ENCODE measurements at regions not wholly inside any gene's neighbourhood (a gene's known extent, or its start where the extent isn't known, plus 50 kb on each side); places are given as distances from the start of the nearest gene placed in this dataset.

GRCh38 chr3:144455841-144456440 lies 484.3 kb downstream of the DIPK2A start:
- ATAC-seq, result no peak

GRCh38 chr3:144457758-144458157 lies 486.1 kb downstream of the DIPK2A start:
- H3K4me1 ChIP-seq, result no peaks in the 10 kb centered on the region
- TF ChIP-seq CTCF (IDR thresholded peaks at IDR 0.05), result no peak
- no peak for TF ChIP-seq POLR2A (IDR thresholded peaks at IDR 0.05)
- H3K27ac ChIP-seq, result no peak overlapping the region
- no peak overlapping the region for H3K4me3 ChIP-seq
- intact Hi-C loops (cut with DNase I), result no loop called here
- ATAC-seq (no peak), DNase-seq (no peak)
- no peaks in the 10 kb centered on the region for H3K9me3 ChIP-seq
- no peaks in the 10 kb centered on the region for H3K27me3 ChIP-seq
- no peaks in the 10 kb centered on the region for H3K36me3 ChIP-seq (replicated peaks in 1 of 2; ENCODE audit: insufficient read depth in 1 of 2, low read depth in 2 of 2)

More at GRCh38 chr3:144455841-144456440, 484.3 kb downstream of the DIPK2A start:
- DNase-seq, result no peak
- no peak for TF ChIP-seq CTCF (IDR thresholded peaks at IDR 0.05)
- no peak for TF ChIP-seq POLR2A (IDR thresholded peaks at IDR 0.05)
- intact Hi-C loops (cut with DNase I), result no loop called here
- WGBS, 2 donors, result 71 to 79% methylated on average over 5 of the region's 5 CpGs
- Histone ChIP-seq H3K4me1 (no peaks in the 10 kb centered on the region), H3K36me3 (replicated peaks in 1 of 2; ENCODE audit: insufficient read depth in 1 of 2, low read depth in 2 of 2) (no peaks in the 10 kb centered on the region), H3K9me3 (no peaks in the 10 kb centered on the region), H3K4me3 (no peak overlapping the region), H3K27ac (no peak overlapping the region), H3K27me3 (no peaks in the 10 kb centered on the region)

- H3K9me3 ChIP-seq, result no peaks in the 10 kb centered on the region
- H3K27ac ChIP-seq, result no peak overlapping the region
- TF ChIP-seq POLR2A (IDR thresholded peaks at IDR 0.05) (no peak), CTCF (IDR thresholded peaks at IDR 0.05) (no peak)
- 76 to 84% methylated on average over 2 of the region's 2 CpGs for WGBS, 2 donors
- intact Hi-C loops (cut with DNase I), result no loop called here
- H3K36me3 ChIP-seq (replicated peaks in 1 of 2; ENCODE audit: insufficient read depth in 1 of 2, low read depth in 2 of 2), result no peaks in the 10 kb centered on the region
- no peak for DNase-seq
- H3K4me3 ChIP-seq, result no peak overlapping the region
- no peak for ATAC-seq
- H3K27me3 ChIP-seq, result no peaks in the 10 kb centered on the region
- H3K4me1 ChIP-seq, result no peaks in the 10 kb centered on the region
Observed at GRCh38 chr3:144458283-144458682, 486.7 kb downstream of the DIPK2A start.

GRCh38 chr3:144462337-144462736 lies 490.7 kb downstream of the DIPK2A start:
- no peak for ATAC-seq
- 84 to 94% methylated on average over 1 of the region's 1 CpG for WGBS, 2 donors
- Histone ChIP-seq H3K36me3 (replicated peaks in 1 of 2; ENCODE audit: insufficient read depth in 1 of 2, low read depth in 2 of 2) (no peaks in the 10 kb centered on the region), H3K4me3 (no peak overlapping the region), H3K9me3 (no peaks in the 10 kb centered on the region), H3K27me3 (no peaks in the 10 kb centered on the region), H3K4me1 (no peaks in the 10 kb centered on the region), H3K27ac (no peak overlapping the region)
- TF ChIP-seq CTCF (IDR thresholded peaks at IDR 0.05), result no peak
- no peak for TF ChIP-seq POLR2A (IDR thresholded peaks at IDR 0.05)
- no peak for DNase-seq
- intact Hi-C loops (cut with DNase I), result no loop called here

- no peaks in the 10 kb centered on the region for H3K4me1 ChIP-seq
- no peaks in the 10 kb centered on the region for H3K36me3 ChIP-seq (replicated peaks in 1 of 2; ENCODE audit: insufficient read depth in 1 of 2, low read depth in 2 of 2)
- TF ChIP-seq POLR2A (IDR thresholded peaks at IDR 0.05) (no peak), CTCF (IDR thresholded peaks at IDR 0.05) (no peak)
- WGBS, 2 donors, result 80 to 89% methylated on average over 3 of the region's 3 CpGs
- no peaks in the 10 kb centered on the region for H3K27me3 ChIP-seq
- intact Hi-C loops (cut with DNase I), result no loop called here
- DNase-seq (no peak), ATAC-seq (no peak)
- H3K9me3 ChIP-seq, result no peaks in the 10 kb centered on the region
- no peak overlapping the region for H3K27ac ChIP-seq
- H3K4me3 ChIP-seq, result no peak overlapping the region
Observed at GRCh38 chr3:144463911-144464310, 492.3 kb downstream of the DIPK2A start.

Data from body of pancreas (tissue), 4 donors.